GM19397 (cell line): ENCODE measurements at regions not wholly inside any gene's neighbourhood (a gene's known extent, or its start where the extent isn't known, plus 50 kb on each side); places are given as distances from the start of the nearest gene placed in this dataset.

Experiments used
- ATAC-seq: cut with Tn5 transposase; IDR thresholded peaks from one replicate; pipeline ENCODE4 v1.9.1; 2021; ENCODE audit warnings: mild to moderate bottlenecking, moderate library complexity; ENCODE audit not compliant: unreplicated experiment

DNA sequence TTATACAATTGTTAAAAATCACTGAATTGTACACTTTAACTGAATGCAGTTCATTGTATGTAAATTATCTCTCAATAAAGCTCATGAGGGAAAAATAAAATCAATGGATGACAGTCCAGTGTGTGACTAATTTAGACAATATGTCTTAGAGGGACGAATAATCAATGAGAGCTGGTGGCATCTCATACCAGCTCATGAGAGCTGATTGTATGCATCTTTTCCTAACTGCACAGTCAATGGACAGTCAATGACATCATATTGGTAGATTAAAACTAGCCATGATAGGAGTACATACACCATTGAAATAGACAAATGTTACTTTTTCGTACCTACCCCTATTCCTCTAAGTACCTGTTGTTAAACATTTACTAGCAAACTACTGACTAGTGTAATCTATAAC is 946.1 kb downstream of the SQOR start:
- ATAC-seq = no peak

DNA sequence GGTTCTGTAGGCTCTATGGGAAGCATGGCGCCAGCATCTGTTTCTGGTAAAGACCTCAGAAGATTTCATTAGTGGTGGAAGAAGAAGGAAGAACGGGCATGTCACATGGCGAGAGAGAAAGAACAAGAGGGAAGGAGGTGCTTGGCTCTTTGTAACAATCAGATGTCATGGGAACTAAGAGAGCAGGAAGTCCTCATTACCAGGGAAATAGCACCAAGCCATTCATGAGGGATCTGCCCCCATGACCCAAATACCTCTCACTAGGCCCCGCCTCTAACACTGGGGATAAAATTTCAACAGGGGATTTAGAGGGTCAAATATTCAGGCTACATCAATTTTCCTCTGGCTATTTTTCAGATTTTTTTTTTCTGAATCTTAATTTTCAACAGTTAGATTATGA is 954.3 kb downstream of the SQOR start:
- no peak for ATAC-seq

GRCh38 chr15:46591462-46591861 is 956.6 kb downstream of the SQOR start:
- no peak for ATAC-seq

DNA sequence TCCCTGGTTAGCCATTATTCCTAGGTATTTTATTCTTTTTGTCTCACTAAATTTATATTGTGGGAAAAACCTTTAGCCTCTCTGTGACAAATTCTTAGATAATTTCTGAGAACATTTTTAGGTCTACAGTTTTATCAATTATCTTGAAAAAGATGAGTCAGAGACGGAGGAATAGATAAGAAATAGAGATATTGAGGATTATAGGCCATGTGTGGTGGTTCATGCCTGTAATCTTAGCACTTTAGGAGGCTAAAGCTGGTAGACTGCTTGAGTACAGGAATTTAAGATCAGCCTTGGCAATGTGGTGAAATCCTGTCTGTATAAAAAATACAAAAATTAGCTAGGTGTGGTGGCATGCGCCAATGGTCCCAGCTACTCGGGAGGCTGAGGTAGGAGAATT is 960.2 kb downstream of the SQOR start:
- no peak for ATAC-seq

DNA sequence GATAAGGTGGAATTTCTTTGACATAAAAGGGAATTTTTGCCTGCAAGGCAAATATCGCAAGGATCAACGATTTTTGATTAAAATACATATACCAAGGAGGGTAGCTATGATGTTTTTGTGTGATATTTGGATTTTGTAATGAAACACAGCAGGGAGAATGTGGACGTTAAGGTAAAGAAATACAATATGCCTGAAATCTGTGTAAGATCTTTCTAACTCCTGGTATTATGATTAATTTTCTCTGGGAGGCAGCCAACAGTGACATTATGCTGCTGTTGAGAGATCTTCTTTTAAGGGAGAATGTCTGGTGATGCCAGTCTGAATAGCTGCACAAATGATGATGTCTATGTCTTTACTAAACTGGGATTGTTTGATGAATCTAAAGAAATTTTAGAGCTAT is 972.2 kb downstream of the SQOR start:
- no peak for ATAC-seq

DNA sequence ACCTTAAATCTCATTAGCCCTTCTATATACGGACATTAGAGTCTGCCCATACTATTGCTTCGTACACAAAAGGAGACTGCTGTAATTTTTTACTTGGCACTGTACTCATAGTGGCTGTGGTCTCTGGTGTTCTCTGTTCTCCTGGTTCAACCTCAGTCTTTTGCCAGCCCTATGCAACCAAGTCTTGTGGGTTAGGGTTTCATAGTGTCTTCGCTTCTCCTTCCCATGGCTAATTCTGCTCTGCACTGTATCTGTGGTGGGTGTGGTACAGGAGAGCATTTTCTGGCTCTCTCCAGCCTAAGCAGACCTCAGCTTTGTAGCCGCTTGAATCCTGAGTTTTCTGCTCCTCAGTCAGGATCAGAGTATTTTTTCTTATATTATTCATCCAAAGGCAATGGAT is 981.2 kb downstream of the SQOR start:
- ATAC-seq = no peak

DNA sequence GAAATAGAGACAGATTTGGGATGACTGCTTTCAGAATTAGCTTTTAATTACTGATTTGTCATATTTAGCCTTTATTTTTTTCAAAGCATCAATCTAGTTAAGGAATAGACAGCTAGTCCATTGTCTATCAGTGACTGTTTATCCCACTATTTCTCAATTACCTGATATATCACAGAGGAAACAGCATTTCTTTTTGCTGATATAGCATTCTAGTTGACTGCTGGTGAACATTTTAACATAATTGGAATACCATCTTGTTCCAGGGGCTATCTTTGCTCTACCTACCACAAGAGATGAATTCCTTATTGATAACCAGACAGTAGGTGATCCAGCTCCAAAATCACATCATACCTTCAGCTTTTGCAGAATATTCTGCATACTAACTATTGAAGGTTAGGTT is 982.7 kb downstream of the SQOR start:
- no peak for ATAC-seq

GRCh38 chr15:46618984-46619383 is 984.2 kb downstream of the SQOR start:
- ATAC-seq = no peak

GRCh38 chr15:46620392-46621013 is 985.7 kb downstream of the SQOR start:
- ATAC-seq = no peak

- no peak for ATAC-seq
Measured at GRCh38 chr15:46622851-46623250, 988.0 kb downstream of the SQOR start.

DNA sequence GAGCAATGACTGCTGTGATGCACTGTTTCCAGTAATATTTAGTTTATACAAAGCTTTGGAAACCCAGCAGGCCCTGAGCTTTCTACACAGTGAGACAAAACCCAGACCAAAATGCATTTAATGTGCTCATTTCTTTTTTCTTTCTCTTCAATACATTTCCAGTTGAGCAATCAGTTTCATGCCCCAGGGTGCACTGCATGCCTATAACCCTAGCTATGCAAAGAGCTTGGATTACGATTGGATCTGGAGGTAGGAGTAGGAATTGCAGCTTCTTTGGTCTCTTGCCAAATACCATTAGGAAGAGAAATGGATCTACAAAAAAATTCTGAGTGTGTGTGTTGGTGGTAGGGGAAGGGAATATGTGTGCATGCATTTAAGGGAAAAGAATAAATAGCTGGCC is 1001.4 kb downstream of the SQOR start:
- ATAC-seq = no peak

DNA sequence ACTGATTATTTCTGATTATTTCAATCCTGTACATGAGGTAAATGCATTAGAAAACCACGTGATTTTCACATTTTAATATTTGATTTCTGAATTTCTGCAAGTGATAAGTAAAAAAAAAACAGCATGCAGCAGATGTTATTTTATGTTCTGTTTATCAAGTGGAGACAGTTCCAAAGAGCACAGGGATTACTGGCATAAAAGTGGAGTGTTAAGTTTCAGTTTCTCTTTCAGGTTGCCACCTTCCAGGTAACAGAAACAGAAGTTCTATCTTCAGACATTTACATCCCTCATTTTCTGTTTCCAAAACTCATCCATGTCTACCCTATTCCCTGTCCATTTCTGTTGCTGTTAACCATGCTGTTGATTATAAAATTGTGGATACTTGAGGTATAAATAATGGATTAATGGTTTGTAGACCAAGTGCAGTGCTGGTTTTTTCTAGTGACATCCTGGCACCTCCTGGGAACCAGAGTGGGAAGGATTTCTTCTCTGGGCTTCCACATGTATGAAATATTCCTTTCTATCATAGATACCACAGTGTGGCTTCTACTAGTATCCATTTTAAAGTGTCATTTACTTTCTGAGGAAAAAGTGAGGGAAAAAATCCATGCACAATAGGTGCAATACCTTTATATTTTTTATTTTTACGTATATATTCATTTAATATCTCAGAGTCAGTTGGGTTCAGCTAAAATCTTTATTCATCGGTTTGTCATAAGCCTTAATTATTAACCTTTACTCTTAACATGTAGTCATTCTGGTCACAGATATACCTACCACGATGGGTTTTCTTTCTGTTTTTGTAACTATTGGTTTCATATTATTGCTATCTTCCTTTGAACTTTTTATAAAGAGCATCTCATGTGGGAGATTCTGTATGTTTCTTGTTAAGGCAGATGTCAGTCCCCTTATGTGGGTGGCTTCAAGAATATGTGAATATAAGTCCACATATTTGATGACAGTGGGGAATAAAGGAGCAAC is 1010.0 kb downstream of the SQOR start:
- ATAC-seq = no peak

DNA sequence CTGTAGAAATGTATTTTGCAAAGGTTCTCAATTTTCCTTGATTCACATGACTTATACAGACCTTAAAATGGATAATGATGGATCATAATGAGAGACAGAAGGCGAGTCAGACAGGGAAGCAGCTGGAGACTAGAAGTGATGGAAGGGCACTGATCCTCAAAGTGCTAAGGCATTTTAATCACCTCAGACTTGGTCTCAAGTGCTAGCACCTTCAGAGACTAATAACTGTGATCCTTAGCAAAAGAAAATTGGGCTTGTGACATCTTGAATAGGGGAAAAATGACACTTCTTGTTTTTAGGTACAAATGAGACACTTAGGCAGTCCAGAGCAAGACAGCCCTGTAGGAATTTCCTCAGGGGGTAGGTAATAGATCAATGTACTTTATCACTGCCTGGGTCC is 1011.7 kb downstream of the SQOR start:
- ATAC-seq = no peak

DNA sequence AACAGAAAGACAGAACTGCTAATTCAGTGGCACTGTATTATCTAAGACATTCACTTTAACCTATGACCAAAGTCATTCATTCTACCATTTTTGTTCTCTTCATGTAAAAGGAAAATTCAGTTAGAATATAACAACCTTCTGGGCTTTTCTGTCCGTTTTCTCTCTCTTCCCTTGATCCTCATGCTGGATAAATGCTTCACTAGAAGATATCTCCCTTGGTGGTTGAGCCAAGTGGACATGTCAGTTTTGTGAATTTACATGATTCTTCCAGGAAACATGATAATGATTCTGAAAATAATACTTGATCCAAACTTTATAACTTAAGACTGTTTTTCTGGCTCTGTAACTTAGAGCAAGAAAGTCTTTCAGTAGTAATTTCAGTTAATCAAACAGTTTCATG is 1012.2 kb downstream of the SQOR start:
- ATAC-seq = no peak

- no peak for ATAC-seq
Measured at GRCh38 chr15:46652266-46652665, 1017.4 kb downstream of the SQOR start.

- ATAC-seq = no peak
Measured at GRCh38 chr15:46654993-46655392, 1020.2 kb downstream of the SQOR start.

GRCh38 chr15:46660096-46660842 is 1025.4 kb downstream of the SQOR start:
- ATAC-seq = no peak

GRCh38 chr15:46670258-46670657 is 1035.4 kb downstream of the SQOR start:
- ATAC-seq = no peak

DNA sequence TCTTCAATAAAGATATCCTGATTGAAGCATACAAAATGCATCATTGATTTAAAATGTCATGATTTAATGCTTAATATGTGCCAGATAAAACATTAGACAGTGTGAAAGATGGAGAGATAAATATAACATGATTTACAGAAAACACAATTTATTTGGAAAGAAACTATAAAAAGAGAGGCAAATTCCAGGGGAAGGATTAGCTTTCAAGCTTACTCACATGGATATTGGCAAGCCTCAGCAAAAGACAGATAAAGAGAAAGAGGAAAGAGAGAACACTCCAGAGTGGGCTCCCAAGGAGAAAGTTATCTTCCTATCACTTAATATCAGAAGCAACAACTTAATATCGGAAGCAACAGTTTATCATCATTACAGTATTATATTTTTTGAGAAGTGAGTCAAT is 1036.5 kb downstream of the SQOR start:
- ATAC-seq = no peak

DNA sequence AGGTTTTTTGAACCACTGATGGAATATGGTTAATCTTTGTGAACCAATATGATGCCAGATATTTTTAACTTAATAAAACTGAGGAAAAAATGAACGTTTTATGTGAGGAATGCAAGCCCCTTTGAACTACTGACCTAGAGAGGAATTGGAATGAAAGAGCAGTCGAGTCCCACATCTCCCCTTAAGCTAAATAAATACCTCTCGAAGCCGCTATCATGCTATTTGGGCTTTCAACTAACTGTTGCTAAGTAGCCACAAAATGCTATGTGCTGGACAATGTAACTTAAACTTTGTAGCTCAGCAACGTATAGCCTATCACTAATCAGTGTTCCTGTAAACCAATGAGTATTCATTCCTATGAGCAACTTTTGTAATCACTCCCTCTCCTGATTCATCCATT is 1037.2 kb downstream of the SQOR start:
- no peak for ATAC-seq
